ENCODE measurements at regions not wholly inside any gene's neighbourhood (a gene's known extent, or its start where the extent isn't known, plus 50 kb on each side); places are given as distances from the start of the nearest gene placed in this dataset.

DNA sequence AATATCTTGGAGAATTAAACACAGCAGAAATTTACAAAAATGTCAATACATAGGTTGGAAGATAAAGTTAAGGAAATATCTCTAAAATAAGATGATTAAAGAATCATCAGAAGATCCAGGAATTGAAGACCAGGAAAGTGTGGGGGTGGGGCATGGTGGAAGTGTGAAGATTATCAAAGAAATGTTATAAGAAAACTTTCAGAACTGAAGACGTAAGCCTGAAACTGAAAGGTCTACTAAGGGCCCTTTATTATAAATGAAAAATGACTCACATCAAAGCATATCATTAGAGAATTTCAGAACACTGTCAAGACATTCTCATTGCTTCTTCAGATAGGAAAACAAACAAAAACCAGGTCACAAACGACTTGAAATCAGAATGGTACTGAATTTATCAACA lies 92.4 kb upstream of the DPT start:
- TF ChIP-seq CTCF (conservative IDR thresholded peaks at IDR 0.05), result no peak
- peaks cover 5% of the 10 kb centered on the region for H3K9me3 Mint-ChIP-seq
- H3K36me3 Mint-ChIP-seq, result no peaks in the 10 kb centered on the region
- H3K4me1 Mint-ChIP-seq (ENCODE audit: unreplicated experiment), result peaks cover 3% of the 10 kb centered on the region
- H3K27me3 Mint-ChIP-seq, result no peaks in the 10 kb centered on the region
- no peak overlapping the region for H3K27ac Mint-ChIP-seq
- H3K4me3 Mint-ChIP-seq, result no peak overlapping the region
- DNase-seq (ENCODE audit: extremely low spot score, unreplicated experiment), result no peak

- Mint-ChIP-seq H3K9me3 (peaks cover 5% of the 10 kb centered on the region), H3K4me3 (no peak overlapping the region), H3K27ac (no peak overlapping the region), H3K36me3 (no peaks in the 10 kb centered on the region), H3K27me3 (no peaks in the 10 kb centered on the region), H3K4me1 (ENCODE audit: unreplicated experiment) (peaks cover 3% of the 10 kb centered on the region)
- no peak for DNase-seq (ENCODE audit: extremely low spot score, unreplicated experiment)
- no peak for TF ChIP-seq CTCF (conservative IDR thresholded peaks at IDR 0.05)
Measured at GRCh38 chr1:168822911-168823310, 93.9 kb upstream of the DPT start.

DNA sequence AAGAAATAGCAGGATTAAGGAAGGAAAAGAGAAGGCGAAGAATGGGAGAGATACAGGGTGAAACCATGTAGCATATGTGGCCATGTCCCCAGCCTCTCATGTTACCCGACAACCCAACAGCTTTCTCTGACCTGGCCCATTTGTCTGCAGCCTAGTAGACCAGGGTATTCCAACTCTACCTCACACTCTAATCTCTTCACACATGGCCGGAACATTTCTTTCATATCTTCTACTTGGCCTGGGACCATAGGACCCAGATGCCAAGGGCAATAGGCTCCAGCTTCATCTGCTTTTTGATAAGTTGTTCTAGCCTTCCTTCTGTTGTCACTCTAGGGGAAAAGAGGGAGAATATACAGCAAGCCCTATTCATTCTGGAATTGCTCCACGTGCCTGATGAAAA lies 95.0 kb upstream of the DPT start:
- H3K9me3 Mint-ChIP-seq, result peaks cover 5% of the 10 kb centered on the region
- H3K4me3 Mint-ChIP-seq, result no peak overlapping the region
- peaks cover 3% of the 10 kb centered on the region for H3K4me1 Mint-ChIP-seq (ENCODE audit: unreplicated experiment)
- no peaks in the 10 kb centered on the region for H3K36me3 Mint-ChIP-seq
- no peaks in the 10 kb centered on the region for H3K27me3 Mint-ChIP-seq
- no peak overlapping the region for H3K27ac Mint-ChIP-seq
- no peak for DNase-seq (ENCODE audit: extremely low spot score, unreplicated experiment)
- TF ChIP-seq CTCF (conservative IDR thresholded peaks at IDR 0.05), result no peak

- H3K27ac Mint-ChIP-seq, result no peak overlapping the region
- TF ChIP-seq CTCF (conservative IDR thresholded peaks at IDR 0.05), result no peak
- no peak overlapping the region for H3K4me3 Mint-ChIP-seq
- peaks cover 5% of the 10 kb centered on the region for H3K9me3 Mint-ChIP-seq
- no peak for DNase-seq (ENCODE audit: extremely low spot score, unreplicated experiment)
- H3K36me3 Mint-ChIP-seq, result no peaks in the 10 kb centered on the region
- peaks cover 3% of the 10 kb centered on the region for H3K4me1 Mint-ChIP-seq (ENCODE audit: unreplicated experiment)
- H3K27me3 Mint-ChIP-seq, result no peaks in the 10 kb centered on the region
Measured at GRCh38 chr1:168824418-168825065, 95.5 kb upstream of the DPT start.

DNA sequence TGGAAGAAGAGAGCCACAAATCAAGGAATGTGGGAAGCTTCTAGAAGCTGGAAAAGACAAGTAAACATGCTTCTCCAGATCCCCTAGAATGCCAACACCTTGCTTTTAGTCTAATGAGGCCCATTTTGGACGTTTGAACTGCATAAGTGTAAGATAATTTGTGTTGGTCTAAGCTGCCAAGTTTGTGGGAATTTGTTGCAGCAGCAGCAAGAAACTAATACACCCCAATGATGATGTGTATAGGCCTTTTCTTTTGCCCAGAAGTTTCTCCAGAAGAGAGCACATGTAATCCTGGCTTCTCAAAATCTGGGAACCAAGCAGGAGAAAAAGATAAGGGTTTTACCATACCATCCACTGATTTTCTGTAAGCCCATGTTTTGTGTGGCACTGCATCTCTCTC lies 96.1 kb upstream of the DPT start:
- Mint-ChIP-seq H3K27me3 (no peaks in the 10 kb centered on the region), H3K27ac (no peak overlapping the region), H3K4me3 (no peak overlapping the region), H3K4me1 (ENCODE audit: unreplicated experiment) (peaks cover 3% of the 10 kb centered on the region), H3K9me3 (peaks cover 5% of the 10 kb centered on the region), H3K36me3 (no peaks in the 10 kb centered on the region)
- no peak for DNase-seq (ENCODE audit: extremely low spot score, unreplicated experiment)
- TF ChIP-seq CTCF (conservative IDR thresholded peaks at IDR 0.05), result no peak

- H3K27ac Mint-ChIP-seq, result no peak overlapping the region
- H3K4me1 Mint-ChIP-seq (ENCODE audit: unreplicated experiment), result peaks cover 3% of the 10 kb centered on the region
- no peaks in the 10 kb centered on the region for H3K27me3 Mint-ChIP-seq
- no peak overlapping the region for H3K4me3 Mint-ChIP-seq
- H3K9me3 Mint-ChIP-seq, result peaks cover 5% of the 10 kb centered on the region
- no peaks in the 10 kb centered on the region for H3K36me3 Mint-ChIP-seq
- TF ChIP-seq CTCF (conservative IDR thresholded peaks at IDR 0.05), result no peak
- DNase-seq (ENCODE audit: extremely low spot score, unreplicated experiment), result no peak
Measured at GRCh38 chr1:168825820-168826219, 96.8 kb upstream of the DPT start.
